HG02588 (cell line): ENCODE measurements at regions not wholly inside any gene's neighbourhood (a gene's known extent, or its start where the extent isn't known, plus 50 kb on each side); places are given as distances from the start of the nearest gene placed in this dataset.
"Not testable (repeated sequence)": the region's sequence is repeated elsewhere in the genome, so short reads cannot be mapped to it uniquely, and the experiment has no call there.

Experiments used
- ATAC-seq: cut with Tn5 transposase; IDR thresholded peaks from one replicate; pipeline ENCODE4 v1.9.1; 2021; ENCODE audit warnings: mild to moderate bottlenecking, moderate library complexity; ENCODE audit not compliant: unreplicated experiment

- no peak for ATAC-seq
Observed at GRCh38 chr4:136001791-136002190, 1530.5 kb downstream of the PCDH18 start.

DNA sequence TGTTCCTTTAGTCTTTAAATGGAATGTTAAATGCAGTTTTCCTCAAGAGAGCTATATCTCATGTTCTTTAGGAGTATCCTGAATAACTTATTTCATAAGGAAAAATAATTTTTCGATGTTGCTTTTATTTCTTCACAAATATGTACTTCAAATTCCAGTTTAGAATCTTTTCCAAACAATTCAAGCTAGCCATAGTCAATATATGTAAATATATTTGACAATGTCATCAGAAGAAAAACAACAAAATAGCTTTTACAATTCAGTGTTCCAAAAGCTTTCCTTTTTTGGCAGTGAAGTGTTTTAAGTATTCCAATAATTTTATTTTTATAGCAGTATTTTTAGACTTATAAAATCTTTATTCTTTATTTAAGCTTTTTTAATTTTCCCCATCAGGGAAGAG, 1532.0 kb downstream of the PCDH18 start:
- ATAC-seq: no peak

DNA sequence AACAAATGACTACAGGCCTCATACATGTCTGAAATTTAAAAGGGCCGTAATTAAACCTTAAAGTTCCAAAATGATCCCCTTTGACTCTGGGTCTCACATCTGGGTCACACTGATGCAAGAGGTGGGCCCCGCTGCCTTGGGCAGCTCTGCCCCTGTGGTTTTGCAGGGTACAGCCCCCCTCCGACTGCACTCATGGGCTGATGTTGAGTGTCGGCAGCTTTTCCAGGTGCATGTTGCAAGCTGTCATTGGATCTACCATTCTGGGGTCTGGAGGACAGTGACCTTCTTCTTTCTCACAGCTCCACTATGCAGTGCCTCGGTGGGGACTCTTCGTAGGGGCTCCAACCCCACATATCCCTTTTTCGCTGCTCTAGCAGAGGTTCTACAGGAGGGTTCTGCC, 1537.9 kb downstream of the PCDH18 start:
- no peak for ATAC-seq

- no peak for ATAC-seq
Observed at GRCh38 chr4:135976860-135977259, 1555.4 kb downstream of the PCDH18 start.

DNA sequence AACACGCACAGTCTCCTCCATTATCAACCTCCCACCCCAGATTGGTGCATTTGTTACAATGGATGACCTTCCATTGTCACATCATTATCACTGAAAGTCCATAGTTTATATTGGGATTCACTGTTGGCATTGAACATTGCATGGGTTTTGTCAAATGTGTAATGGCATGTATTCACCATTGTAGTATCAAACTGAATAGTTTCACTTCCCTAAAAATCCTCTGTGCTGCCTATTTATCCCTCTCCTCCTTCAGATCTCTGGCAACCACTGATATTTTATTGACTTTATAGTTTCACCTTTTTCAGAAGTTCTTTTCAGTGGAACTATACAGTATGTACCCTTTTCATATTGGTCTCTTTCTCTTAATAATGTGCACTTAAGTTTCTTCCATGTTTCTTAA, 1565.4 kb downstream of the PCDH18 start:
- no peak for ATAC-seq

DNA sequence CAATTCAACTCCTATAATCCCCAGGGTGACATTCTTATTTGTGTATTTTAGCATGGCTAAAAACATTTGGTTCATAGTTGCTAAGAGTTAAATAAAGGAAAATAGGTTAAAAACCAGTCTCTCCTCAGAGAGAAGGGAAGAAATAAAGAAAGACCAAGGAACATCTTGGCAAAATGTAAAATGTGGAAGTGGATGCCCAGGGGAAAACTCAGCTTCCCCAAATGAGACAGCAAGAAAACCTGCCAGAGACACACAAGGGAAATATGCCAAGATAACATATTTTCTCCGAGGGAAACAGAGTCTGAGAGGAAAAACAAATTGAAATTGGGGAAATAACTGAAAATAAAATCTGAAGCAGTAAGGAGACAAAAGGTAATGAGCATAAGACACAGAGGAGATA, 1569.3 kb downstream of the PCDH18 start:
- no peak for ATAC-seq

GRCh38 chr4:135949931-135950330, 1582.4 kb downstream of the PCDH18 start:
- no peak for ATAC-seq

DNA sequence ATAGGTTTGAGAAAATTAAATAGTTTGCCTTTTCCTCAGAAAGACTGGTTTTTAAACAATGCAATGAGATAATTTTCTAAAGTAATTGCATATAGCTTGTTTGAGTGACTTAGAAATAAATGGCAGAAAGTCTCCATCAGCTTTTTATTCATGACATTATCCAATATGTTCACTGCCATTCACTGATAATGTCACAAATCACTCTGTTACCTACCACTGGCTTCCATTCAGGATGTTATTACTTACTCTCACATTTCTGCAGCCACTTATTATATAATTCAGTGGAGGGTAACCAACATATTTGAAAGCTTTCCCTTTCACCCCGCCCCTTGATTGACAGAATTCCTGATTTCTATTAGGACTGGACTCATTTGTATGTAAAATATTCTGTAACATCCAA, 1583.5 kb downstream of the PCDH18 start:
- no peak for ATAC-seq

- ATAC-seq: no peak
Observed at GRCh38 chr4:135941671-135942070, 1590.6 kb downstream of the PCDH18 start.

DNA sequence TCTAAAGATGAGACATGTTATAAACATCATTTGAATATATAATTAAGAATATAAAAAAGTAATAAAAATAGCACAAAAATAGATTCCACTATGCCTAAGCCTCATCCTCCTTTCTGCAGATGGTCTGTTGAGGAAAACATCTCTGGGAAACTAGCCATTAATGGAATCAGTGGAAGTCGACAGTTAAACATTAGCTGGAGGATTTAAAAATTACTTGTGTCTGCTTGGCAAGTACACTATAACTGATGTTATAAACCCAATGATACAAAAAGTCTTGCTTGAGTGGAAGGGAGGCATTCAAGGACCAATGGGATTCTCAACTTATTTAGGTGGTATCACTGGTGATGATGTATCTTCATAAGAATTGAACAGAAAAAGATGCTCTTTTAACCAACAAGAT, 1598.3 kb downstream of the PCDH18 start:
- ATAC-seq: no peak

- ATAC-seq: no peak
Observed at GRCh38 chr4:135927651-135928050, 1604.6 kb downstream of the PCDH18 start.

GRCh38 chr4:135921081-135921480, 1611.2 kb downstream of the PCDH18 start:
- no peak for ATAC-seq

- ATAC-seq: no peak
Observed at GRCh38 chr4:135917011-135917410, 1615.3 kb downstream of the PCDH18 start.

DNA sequence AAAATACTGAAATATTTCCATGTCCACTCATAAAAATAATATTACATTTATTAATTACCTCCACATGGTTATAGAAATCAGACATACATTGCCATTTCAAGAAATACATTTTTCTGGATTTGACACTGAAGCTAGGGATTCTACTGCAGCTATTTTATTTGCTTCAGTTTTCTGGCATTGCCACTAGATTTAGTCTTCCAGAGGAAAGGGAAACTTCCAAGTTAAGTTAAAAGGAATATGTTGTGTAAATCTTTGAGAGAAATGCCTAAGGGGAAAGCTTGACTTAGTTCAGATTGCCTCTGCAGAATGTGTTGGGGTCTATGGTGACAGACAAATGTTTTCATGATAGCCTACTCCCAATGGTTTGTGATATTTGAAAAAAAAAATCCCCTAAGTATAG, 1631.3 kb downstream of the PCDH18 start:
- ATAC-seq: no peak

- not testable (repeated sequence) for ATAC-seq
Observed at GRCh38 chr4:135864304-135864703, 1662.7 kb upstream of the PABPC4L start.

DNA sequence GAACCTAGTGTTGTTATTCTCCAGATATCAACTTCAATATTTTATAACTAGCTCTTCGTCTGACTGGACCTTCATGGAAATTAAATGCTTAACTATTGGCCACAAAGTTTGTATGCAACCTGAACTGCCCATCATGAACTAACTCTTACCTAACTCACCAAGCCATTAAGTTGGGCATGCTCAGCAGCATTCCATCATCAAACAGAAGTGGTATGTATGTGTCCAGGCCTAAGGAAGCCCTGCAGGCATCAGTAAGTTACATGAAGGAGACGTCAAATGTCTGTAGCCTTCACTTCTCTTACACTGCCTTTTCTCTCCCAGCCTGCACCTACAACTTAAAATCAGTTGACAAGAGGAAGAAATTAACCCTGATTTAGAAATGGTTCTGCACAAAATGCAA, 1639.2 kb upstream of the PABPC4L start:
- no peak for ATAC-seq

- ATAC-seq: no peak
Observed at GRCh38 chr4:135839712-135840111, 1638.1 kb upstream of the PABPC4L start.

DNA sequence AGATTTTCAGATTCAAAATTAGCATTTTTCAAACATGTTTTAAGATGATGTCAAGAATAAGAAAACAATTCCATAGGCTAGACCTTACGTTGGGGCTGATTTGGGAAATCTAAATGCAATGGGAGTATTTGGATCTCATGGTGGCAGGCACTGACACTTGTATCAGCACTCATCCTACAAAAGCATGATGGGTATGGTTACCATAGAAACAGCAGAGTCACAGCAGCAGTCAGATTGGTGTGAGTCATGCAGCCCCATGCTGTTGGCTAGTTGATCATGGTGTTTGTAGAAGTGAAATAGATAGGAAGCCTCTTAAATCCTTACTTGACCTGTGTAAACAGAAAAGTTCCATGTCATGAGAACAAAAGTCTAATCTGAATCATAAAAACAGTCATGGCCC, 1637.3 kb upstream of the PABPC4L start:
- no peak for ATAC-seq

- ATAC-seq: no peak
Observed at GRCh38 chr4:135834471-135834870, 1632.9 kb upstream of the PABPC4L start.

GRCh38 chr4:135833529-135833928, 1631.9 kb upstream of the PABPC4L start:
- no peak for ATAC-seq

DNA sequence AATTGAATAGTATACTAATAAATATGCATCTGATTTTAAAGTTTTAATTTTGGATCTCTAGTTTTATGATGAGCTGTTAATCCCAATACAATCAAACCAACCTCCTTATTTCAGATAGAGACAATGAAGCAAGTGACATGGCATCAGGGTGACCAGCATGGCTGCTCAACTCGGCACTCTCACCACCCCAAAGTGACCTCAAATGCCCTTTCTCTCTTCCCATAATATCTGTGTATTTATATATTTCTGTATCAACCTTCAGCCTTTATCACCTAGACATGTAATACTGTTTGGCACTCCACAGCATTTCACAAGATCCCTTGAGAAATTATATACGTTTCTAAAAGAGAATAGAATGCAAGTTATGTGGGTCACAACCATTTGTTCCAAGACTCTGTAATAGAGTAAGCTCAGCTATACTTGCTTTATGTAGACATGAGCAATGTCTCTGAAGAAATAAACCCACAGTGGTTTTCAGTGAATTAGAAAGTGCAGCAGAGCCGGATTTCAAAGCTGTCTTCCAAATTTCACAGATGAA, 1623.2 kb upstream of the PABPC4L start:
- ATAC-seq: no peak

DNA sequence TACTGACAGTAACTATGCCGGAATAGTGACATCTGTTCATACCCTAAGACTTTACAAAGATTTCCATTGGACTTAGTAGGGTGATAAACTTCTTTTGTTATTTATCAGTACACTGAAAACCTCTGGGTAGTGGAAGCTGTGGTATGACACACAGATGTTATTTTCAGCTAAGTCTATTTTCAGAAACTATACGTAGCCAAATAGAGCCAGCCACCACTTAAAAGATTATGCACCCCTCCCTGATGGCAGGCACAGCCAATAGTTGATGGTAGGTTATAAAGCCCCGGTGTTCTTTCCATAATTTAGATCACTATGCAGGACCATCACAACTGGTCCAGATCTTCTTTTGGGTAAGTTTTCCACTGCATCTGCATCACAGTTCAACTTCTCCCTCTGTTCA, 1603.2 kb upstream of the PABPC4L start:
- ATAC-seq: no peak

GRCh38 chr4:135777361-135777760, 1575.8 kb upstream of the PABPC4L start:
- ATAC-seq: no peak

GRCh38 chr4:135775909-135776308, 1574.3 kb upstream of the PABPC4L start:
- ATAC-seq: no peak
